HEK293T (cell line): ENCODE measurements at regions not wholly inside any gene's neighbourhood (a gene's known extent, or its start where the extent isn't known, plus 50 kb on each side); places are given as distances from the start of the nearest gene placed in this dataset.

Experiments
- CTBP1 ChIP-seq: fragments of 450-650 bp; IDR thresholded peaks from 2 replicates; pipeline ENCODE4 v1.6.1; 2016; ENCODE audit warnings: borderline replicate concordance
- ELF4 ChIP-seq: fragments of 450-650 bp; IDR thresholded peaks from 2 replicates; pipeline ENCODE4 v1.6.1; 2017; ENCODE audit warnings: antibody characterized with exemption
- SP1 ChIP-seq: fragments of 450-650 bp; IDR thresholded peaks from 2 replicates; pipeline ENCODE4 v1.6.1; 2017

DNA sequence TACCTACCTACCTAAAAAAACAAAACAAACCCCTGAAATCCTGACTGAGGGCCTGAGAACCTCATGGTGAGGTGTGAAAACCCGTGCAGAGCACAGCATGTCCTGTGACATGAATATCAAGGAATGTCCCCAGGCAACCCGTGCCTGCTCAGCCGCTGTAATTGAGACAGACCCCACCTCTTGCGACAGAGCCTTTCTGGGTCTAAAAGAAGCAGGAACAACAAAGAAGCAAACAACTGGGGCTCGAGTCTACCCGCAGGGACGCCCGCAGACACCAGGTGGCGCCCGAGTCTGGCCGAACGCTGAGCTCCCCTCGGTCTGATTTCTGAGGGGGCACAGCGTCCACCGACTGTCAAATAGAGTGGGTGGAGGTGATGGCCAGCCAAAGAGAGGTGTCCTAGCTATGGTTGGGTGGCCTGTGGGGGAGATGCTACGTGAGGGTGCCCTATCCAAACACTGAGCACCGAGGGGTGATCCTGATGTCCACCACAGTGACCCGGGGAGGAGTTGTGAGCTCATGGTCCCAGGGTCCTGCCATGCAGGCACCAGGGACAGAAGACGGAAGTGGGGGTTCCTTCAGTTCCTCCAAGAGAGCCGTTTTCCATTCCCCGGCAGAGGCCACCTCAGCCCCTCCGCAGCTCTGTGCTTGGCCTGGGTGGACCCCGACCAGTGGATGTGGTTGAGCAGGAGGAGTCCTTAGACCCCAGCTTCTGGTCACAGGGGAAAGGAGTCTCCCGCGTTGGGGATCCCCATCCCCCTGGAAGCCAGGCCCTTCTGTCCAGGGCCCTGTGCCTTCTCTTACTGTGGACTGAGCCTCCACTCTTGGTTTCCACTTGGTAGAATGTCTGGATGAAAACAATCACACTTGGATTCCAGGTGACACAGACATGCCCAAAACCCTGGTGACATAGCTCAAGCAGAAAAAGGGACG, 268.2 kb downstream of the CDC5L start:
- TF ChIP-seq CTBP1 (no peak), ELF4 (no peak), SP1 (no peak)
